ENCODE measurements at regions not wholly inside any gene's neighbourhood (a gene's known extent, or its start where the extent isn't known, plus 50 kb on each side); places are given as distances from the start of the nearest gene placed in this dataset.
"Not testable (repeated sequence)": the region's sequence is repeated elsewhere in the genome, so short reads cannot be mapped to it uniquely, and the experiment has no call there.

- DNase-seq (peak in 1 of 2 donors; percentile 87), ATAC-seq (ENCODE audit: low FRiP score in 2 of 2) (peak; percentile 37 to 42)
- Histone ChIP-seq H3K27ac (no peak overlapping the region), H3K4me3 (peak overlapping the region in 1 of 4 donors; percentile 7), H3K36me3 (no peaks in the 10 kb centered on the region), H3K9me3 (peaks cover 0 to 30% (median 13%) of the 10 kb centered on the region in 4 donors), H3K27me3 (no peaks in the 10 kb centered on the region), H3K4me1 (no peaks in the 10 kb centered on the region)
- TF ChIP-seq CTCF (IDR thresholded peaks at IDR 0.05) (no peak), EP300 (IDR thresholded peaks at IDR 0.05) (no peak), POLR2AphosphoS5 (IDR thresholded peaks at IDR 0.05) (no peak), POLR2A (IDR thresholded peaks at IDR 0.05) (no peak)
- 61% methylated on average over 74 to 75 of the region's 75 CpGs for whole genome bisulfite sequencing, 2 donors
Measured at GRCh38 chr22:12601870-12602779, 2925.9 kb upstream of the OR11H1 start.

- not testable (repeated sequence) for ATAC-seq (ENCODE audit: low FRiP score in 2 of 2); H3K27ac ChIP-seq; H3K27me3 ChIP-seq; DNase-seq; H3K36me3 ChIP-seq; H3K4me1 ChIP-seq; H3K4me3 ChIP-seq
- peaks cover 0 to 22% (median 10%) of the 10 kb centered on the region in 4 donors for H3K9me3 ChIP-seq
- 67 to 72% methylated on average over 6 of the region's 6 CpGs for WGBS, 2 donors
Measured at GRCh38 chr22:12603399-12603798, 2924.6 kb upstream of the OR11H1 start.

GRCh38 chr22:12603833-12604232 is 2924.2 kb upstream of the OR11H1 start:
- H3K36me3 ChIP-seq; H3K27ac ChIP-seq; H3K4me1 ChIP-seq; H3K27me3 ChIP-seq; H3K4me3 ChIP-seq; DNase-seq; ATAC-seq (ENCODE audit: low FRiP score in 2 of 2): not testable (repeated sequence)
- H3K9me3 ChIP-seq: peaks cover 0 to 21% (median 10%) of the 10 kb centered on the region in 4 donors

GRCh38 chr22:12608454-12608853 is 2919.5 kb upstream of the OR11H1 start:
- H3K4me1 ChIP-seq; H3K4me3 ChIP-seq; ATAC-seq (ENCODE audit: low FRiP score in 2 of 2); DNase-seq; H3K36me3 ChIP-seq; H3K27me3 ChIP-seq; H3K27ac ChIP-seq; H3K9me3 ChIP-seq: not testable (repeated sequence)
- WGBS, 2 donors: 67 to 76% methylated on average over 9 of the region's 9 CpGs

GRCh38 chr22:12613199-12613598 is 2914.8 kb upstream of the OR11H1 start:
- TF ChIP-seq POLR2AphosphoS5 (IDR thresholded peaks at IDR 0.05) (no peak), POLR2A (IDR thresholded peaks at IDR 0.05) (no peak), EP300 (IDR thresholded peaks at IDR 0.05) (no peak), CTCF (IDR thresholded peaks at IDR 0.05) (no peak)
- WGBS, 2 donors: 47 to 70% methylated on average over 3 of the region's 3 CpGs

GRCh38 chr22:12613907-12614306 is 2914.1 kb upstream of the OR11H1 start:
- not testable (repeated sequence) for H3K4me3 ChIP-seq; H3K4me1 ChIP-seq; H3K27ac ChIP-seq; ATAC-seq (ENCODE audit: low FRiP score in 2 of 2); DNase-seq; H3K27me3 ChIP-seq; H3K36me3 ChIP-seq
- H3K9me3 ChIP-seq: peaks cover 0 to 15% (median 12%) of the 10 kb centered on the region in 4 donors
- 37 to 38% methylated on average over 4 of the region's 4 CpGs for WGBS, 2 donors

More at GRCh38 chr22:12613199-12613598, 2914.8 kb upstream of the OR11H1 start:
- ATAC-seq (ENCODE audit: low FRiP score in 2 of 2): no peak
- H3K9me3 ChIP-seq: peaks cover 0 to 15% (median 12%) of the 10 kb centered on the region in 4 donors
- DNase-seq: no peak
- no peak overlapping the region for H3K4me3 ChIP-seq
- H3K36me3 ChIP-seq: no peaks in the 10 kb centered on the region
- no peak overlapping the region for H3K27ac ChIP-seq
- H3K4me1 ChIP-seq: no peaks in the 10 kb centered on the region
- H3K27me3 ChIP-seq: no peaks in the 10 kb centered on the region

GRCh38 chr22:12626894-12627293 is 2901.1 kb upstream of the OR11H1 start:
- H3K27ac ChIP-seq; H3K36me3 ChIP-seq; H3K27me3 ChIP-seq; H3K4me3 ChIP-seq; H3K4me1 ChIP-seq; ATAC-seq (ENCODE audit: low FRiP score in 2 of 2); DNase-seq: not testable (repeated sequence)
- WGBS, 2 donors: 51 to 57% methylated on average over 4 of the region's 4 CpGs
- H3K9me3 ChIP-seq: peaks cover 0 to 12% (median 4%) of the 10 kb centered on the region in 4 donors

- H3K27me3 ChIP-seq; H3K36me3 ChIP-seq; DNase-seq; H3K4me3 ChIP-seq; ATAC-seq (ENCODE audit: low FRiP score in 2 of 2); H3K27ac ChIP-seq; H3K4me1 ChIP-seq: not testable (repeated sequence)
- WGBS, 2 donors: 39 to 50% methylated on average over 2 of the region's 2 CpGs
- H3K9me3 ChIP-seq: peaks cover 0 to 14% (median 5%) of the 10 kb centered on the region in 4 donors
Measured at GRCh38 chr22:12629815-12630214, 2898.2 kb upstream of the OR11H1 start.

- 27 to 44% methylated on average over 3 of the region's 3 CpGs for WGBS, 2 donors
- H3K27ac ChIP-seq; H3K36me3 ChIP-seq; H3K4me3 ChIP-seq; ATAC-seq (ENCODE audit: low FRiP score in 2 of 2); H3K27me3 ChIP-seq; H3K4me1 ChIP-seq; DNase-seq: not testable (repeated sequence)
- peaks cover 0 to 21% (median 5%) of the 10 kb centered on the region in 4 donors for H3K9me3 ChIP-seq
Measured at GRCh38 chr22:12630965-12631364, 2897.0 kb upstream of the OR11H1 start.

- not testable (repeated sequence) for H3K27ac ChIP-seq; H3K4me3 ChIP-seq; DNase-seq; H3K36me3 ChIP-seq; H3K4me1 ChIP-seq; ATAC-seq (ENCODE audit: low FRiP score in 2 of 2); H3K27me3 ChIP-seq
- peaks cover 0 to 21% (median 2%) of the 10 kb centered on the region in 4 donors for H3K9me3 ChIP-seq
Measured at GRCh38 chr22:12637566-12638166, 2890.3 kb upstream of the OR11H1 start.
